OCI-LY3 (cell line): ENCODE measurements at regions not wholly inside any gene's neighbourhood (a gene's known extent, or its start where the extent isn't known, plus 50 kb on each side); places are given as distances from the start of the nearest gene placed in this dataset.

Source experiments
- EZH2phosphoT487 ChIP-seq: fragments of 200-600 bp; shearing (Covaris generic); IDR thresholded peaks from 2 replicates; pipeline ENCODE4 v1.6.1; 2018; ENCODE audit warnings: antibody characterized with exemption, mixed run types, low read depth
- TF ChIP-seq, protein P1 (sequence below): fragments of 200-600, 300-600 bp; sonication (generic); IDR thresholded peaks from 2 replicates; pipeline ENCODE4 v1.5.1; 2014; ENCODE audit warnings: antibody characterized with exemption, low read length, low read depth

DNA sequence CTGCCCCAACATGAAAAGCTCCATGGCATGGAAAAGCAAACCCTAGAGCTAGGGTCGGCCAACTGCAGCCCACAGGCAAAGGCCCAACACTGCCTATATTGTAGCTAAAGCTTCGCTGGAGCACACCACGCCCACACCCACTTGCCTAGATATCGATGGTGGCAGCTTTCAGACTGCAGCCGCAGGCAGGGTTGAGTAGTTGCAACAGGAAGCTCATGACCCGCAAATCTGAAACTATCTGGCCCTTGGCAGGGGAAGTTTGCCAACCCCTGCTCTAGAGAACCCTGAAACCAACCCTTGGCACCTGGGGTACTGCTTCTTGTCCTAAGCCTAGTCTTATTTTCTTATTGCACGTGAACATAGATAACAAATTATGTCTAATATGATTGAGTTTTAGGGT, 250.0 kb downstream of the SOX11 start:
- TF ChIP-seq, protein P1, sequence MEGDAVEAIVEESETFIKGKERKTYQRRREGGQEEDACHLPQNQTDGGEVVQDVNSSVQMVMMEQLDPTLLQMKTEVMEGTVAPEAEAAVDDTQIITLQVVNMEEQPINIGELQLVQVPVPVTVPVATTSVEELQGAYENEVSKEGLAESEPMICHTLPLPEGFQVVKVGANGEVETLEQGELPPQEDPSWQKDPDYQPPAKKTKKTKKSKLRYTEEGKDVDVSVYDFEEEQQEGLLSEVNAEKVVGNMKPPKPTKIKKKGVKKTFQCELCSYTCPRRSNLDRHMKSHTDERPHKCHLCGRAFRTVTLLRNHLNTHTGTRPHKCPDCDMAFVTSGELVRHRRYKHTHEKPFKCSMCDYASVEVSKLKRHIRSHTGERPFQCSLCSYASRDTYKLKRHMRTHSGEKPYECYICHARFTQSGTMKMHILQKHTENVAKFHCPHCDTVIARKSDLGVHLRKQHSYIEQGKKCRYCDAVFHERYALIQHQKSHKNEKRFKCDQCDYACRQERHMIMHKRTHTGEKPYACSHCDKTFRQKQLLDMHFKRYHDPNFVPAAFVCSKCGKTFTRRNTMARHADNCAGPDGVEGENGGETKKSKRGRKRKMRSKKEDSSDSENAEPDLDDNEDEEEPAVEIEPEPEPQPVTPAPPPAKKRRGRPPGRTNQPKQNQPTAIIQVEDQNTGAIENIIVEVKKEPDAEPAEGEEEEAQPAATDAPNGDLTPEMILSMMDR = no peak
- no peak for TF ChIP-seq EZH2phosphoT487
